GM19452 (cell line): ENCODE measurements at regions not wholly inside any gene's neighbourhood (a gene's known extent, or its start where the extent isn't known, plus 50 kb on each side); places are given as distances from the start of the nearest gene placed in this dataset.

Experiments
- ATAC-seq: cut with Tn5 transposase; IDR thresholded peaks from one replicate; pipeline ENCODE4 v1.9.1; 2021; ENCODE audit not compliant: unreplicated experiment

DNA sequence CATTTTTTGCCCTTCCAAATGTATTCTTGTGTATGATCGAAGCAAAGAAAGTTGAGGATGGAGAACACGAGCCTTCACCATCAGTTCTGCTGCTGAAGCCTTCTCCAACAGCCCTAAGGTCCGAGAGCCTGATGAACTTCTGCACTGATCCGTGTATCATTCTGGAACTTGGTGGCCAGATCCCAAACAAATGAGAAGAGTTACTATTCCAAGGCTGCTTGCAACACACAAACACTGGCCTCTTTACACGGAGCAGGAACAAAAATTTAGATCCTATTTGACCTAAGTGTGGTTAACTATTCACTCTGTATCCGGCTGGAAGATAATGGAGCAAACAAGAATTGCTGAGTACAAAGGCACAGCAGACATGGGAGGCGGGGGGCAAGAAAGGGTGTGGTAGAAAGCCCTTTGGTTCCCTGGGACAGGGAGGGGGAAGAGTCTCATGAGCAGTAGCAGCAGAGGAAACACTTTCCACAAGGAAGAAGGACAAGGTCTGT is 282.9 kb downstream of the SOX9 start:
- ATAC-seq, result no peak

DNA sequence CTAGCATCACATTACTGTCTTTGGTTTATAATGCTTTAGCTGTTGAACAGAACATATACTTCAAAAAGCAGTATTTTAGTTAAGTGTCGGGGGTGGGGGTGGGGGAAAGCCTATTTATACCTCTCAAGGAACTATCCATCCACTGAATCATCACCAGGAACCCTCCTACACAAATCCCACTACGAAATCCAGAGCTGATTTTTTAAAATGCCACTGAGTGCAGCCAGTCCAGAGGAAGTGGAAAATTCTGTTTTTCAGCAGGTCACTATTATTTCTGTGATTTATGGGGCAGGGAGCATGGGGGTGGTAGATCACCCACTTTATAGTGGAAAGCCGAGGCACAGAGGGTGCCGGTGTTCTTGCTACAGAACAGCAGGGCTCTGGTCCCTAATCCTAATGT is 284.1 kb downstream of the SOX9 start:
- ATAC-seq, result no peak

DNA sequence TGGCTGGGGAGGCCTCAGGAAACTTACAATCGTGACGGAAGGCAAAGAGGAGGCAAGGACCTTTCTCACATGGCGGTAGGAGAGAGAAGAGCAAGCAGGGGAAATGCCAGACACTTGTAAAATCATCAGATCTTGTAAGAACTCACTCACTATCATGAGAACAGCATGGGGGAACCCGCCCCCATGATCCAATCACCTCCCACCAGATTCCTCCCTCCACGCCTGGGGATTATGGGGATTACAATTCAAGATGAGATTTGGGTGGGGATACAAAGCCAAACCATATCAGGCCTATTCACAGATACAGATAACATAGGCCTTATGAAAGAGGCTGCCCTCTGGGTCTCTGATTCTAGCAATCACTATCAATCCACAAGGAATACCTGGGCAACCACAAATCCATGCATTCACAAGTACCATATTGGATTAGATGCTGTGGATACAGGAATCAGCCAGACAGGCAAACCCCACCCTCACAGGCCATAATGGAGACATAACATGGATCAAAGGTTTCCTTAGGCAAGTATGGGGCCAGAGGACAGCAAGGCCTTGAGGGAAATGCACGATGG is 284.9 kb downstream of the SOX9 start:
- no peak for ATAC-seq

DNA sequence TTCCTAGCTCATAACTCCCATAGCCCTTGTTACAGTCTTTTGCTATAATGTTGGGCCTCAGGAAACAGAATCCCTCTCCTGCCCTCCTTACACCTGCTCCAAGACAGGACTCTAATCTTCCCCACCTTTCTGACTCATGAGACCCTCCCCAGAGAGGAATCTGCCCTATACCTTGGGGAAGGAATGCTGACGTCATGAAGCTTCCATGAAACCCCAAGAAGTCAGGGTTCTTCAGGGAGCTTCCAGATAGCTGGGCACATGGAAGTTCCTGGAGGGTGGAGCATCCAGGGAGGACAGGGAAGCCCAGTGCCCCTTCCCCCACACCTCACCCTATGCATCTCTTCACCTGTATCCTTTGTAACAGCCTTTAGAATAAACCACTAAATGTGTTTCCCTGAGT is 285.7 kb downstream of the SOX9 start:
- no peak for ATAC-seq

DNA sequence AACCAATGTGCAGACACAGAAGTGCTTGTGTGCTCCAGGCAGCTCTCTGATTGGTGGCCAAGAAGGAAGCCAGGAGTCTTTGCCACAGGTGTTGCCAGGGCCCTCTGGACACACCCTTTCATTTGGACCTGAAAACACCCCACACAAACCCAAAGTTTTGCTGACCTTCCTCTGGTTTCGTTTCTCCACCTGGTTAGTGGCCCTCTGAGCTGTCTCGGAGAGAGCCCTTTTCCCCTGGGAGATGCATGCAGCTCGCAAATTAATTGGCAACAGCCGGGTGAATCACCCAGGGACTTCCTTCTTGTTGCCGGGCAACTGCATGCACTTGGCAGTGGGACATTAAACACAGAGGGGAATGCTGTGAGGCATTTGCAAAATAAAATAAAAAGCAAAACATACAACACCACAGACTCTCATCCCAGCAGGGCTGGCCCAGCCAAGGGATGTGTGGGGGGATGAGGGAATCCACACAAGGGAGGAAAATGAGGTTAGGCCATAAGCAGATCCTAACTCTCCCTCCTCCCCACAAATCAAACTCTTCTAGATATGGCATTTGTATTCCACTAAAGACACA is 286.6 kb downstream of the SOX9 start:
- ATAC-seq, result peak; percentile 79

DNA sequence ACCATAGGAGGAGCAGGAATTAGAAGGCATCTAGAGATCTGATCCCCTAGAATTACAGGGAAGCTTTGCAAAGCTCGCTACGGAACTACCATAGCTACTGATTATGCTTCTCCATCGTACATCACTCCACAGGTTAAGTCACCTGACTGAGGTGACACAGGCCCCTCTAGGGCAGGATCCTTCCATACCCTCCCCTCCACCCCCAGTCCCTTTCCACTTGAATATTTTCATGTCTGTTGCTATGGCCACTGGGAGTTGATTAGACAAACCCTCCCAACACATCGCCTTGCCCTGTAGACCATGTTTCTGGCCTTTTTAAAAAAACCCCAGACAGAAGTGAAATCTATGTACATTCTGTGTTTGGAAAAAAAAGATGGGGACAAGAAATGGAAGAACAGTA is 287.1 kb downstream of the SOX9 start:
- no peak for ATAC-seq

DNA sequence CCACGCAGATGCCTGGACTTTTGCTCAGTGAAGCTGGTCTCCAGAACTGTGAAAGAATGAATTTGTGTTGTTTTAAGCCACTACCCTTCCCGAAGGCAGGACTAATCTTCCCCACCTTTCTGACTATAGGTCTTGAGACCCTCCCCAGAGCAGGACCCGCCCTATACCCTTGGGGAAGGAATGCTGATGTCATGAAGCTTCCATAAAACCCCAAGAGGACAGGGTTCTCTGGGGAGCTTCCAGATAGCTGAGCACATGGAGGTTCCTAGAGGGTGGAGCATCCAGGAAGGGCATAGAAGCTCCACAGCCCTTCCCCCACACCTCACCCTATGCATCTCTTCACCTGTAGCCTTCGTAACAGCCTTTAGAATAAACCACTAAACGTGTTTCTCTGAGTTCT is 287.8 kb downstream of the SOX9 start:
- ATAC-seq, result no peak

DNA sequence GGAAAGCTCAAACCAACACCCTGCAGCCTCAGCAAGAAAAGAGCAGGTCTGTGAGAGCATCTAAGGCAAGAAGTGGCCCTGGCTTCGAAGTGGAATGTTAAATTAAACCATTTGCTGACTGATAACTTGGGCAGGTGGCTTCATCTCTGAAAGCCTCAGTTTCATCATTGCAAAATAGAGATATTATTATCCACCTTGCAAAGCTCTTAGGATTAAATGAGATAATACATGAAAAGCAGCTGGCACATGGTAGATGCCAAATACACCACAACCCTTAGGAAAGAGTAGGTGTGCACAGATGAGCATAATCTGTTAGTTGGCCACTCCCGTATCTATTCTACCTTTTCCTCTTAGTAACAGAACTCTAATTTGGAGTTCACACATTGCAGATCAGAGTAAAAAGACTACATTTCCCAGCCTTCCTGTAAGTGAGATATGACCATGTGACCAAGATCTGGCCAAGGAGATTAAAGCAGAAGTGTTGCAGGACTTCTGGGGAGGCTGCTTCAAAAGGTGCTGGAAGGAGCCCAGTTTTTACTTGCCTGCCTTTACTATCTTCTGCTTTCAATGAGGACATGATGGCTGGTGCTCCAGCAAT is 288.7 kb downstream of the SOX9 start:
- no peak for ATAC-seq

DNA sequence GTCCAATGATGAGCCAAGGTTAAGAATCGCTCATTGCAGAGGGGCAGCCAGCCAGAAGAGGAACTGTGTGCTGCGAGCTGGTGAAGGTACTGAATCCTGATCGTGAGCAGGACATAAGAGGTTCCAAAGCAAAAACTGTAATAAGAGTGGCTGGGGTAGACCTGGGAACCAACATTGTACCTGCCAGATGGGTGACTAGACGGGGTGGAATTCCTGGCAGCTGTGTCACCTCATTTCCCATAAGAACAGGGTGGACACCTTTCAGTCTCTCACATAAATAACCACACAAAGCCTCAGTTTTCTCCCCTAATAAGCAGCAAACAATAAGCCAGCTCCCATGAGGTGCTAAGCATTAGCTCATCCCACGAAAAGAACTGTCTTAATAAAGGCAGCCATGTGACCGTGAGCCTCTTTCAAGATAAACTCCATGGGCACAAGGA is 290.3 kb downstream of the SOX9 start:
- no peak for ATAC-seq

DNA sequence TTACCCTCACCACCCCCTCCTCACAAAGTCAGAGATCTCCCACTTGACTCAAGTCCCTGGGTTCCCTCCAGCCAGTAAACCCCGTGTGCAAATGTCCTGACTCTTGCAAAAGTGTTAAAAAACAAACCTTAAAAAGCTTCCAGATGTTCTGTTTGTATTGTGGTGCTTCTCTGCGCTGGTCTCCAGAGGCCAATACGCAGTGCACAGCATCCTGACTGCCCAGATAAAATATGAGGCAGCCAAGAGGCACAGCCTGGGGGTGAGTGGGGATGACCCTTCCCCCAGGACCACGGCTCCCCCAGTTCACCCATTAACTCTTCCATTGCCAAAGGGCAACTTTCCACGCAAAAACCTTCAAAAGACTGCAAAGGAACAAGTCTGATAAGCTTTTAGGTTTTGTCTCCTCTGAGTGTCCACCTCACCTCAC is 291.8 kb downstream of the SOX9 start:
- no peak for ATAC-seq

DNA sequence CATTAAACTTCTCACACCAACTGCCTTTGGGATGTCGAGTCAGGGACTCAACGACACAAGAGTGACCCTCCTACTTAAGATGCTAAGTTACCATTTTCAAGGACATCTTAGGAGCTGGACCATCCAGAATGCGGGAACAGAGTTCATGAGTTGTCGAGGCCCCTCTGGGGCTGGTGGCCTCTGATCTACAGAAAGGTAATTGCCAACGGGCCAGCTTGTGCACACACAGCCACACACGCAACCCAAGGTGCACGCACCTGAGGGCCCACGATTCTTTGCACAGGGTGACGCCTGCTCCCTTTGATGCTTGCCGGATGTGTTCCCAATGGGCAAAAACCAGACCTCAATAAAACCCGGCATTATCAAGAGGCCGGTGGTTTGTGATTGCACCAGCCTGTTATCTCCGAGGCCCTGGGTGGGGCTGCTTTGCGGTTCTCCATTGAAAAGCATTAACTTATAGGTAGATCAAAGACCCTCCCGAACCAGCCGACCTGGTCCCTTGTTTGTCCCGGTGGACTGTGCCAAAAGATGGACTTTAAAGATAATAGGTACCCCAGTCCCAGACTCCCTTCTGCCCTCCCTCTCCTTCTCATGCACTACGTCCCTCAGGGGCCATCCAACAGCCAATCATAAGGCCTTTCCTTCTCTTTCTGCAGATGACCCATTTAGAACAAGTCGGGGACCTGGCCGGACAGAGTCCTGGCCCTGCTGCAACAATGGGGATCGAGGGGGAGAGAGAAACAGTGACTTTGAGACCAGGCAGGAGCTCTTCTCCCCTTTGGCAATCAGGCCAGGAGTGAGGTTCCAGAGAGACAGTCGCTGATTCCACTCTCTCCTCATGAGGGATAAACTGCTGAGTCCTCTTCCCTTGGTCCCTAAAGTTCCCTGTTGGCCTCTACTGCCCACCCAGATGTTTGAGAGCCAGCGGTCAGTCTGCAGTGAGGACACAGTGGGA is 292.5 kb downstream of the SOX9 start:
- ATAC-seq, result no peak

DNA sequence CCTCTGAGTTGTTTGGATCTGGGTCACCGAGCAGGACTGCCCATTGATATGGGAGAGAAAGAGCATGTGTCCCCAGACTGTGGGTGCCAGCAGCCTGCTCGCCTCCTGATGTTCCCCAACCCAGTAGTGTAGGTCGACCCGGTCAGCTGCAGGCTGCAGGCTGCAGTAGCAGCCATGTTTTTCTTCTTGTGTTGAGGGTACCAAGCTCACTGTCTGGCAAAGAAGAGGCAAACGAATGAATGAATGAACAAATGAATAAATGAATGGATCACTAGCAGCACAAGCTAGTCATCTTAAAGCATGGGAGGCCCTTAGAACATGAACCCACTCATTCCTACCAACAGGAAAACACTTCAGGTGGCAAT is 293.2 kb downstream of the SOX9 start:
- ATAC-seq, result no peak

DNA sequence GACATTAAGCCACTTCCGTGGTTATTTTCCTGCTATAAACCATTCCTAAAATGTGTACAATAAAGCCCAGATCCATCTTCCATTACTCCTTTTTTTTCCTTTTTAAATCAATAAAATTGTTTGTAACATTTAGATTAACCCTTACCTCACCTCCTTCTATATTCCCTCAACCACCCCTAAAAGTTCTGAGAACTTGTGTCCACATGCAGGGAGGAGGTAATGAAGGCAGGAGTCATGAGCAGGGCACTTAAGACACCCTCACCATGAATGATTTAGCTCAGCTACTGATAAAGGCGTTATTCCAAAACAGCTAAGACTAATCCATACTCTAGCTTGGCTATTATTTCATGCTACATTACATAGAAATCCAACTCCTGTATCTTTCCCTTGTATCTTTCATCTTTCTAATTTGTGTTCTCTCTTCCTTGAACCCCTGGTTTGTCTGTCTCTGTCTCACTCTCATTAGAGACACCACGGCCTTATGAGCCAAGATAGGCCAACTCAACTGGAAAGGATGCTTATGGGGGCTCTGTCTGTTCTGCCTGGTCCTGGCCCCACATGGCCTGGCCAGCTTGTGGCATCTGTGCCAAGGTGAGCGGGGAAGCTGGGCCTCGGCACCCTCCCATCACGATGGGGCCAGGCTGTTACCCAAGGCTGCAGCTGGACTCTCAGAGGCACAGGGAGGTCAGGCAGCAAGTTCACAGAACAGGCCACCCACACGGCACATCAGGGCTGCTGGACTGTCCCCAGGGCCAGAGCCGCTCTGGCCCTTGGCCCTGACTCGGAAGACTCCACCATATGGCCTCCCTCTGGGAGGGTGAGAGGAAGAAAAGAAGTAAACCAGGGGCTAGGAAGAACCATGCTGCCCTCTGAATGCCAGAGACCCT is 294.4 kb downstream of the SOX9 start:
- no peak for ATAC-seq

DNA sequence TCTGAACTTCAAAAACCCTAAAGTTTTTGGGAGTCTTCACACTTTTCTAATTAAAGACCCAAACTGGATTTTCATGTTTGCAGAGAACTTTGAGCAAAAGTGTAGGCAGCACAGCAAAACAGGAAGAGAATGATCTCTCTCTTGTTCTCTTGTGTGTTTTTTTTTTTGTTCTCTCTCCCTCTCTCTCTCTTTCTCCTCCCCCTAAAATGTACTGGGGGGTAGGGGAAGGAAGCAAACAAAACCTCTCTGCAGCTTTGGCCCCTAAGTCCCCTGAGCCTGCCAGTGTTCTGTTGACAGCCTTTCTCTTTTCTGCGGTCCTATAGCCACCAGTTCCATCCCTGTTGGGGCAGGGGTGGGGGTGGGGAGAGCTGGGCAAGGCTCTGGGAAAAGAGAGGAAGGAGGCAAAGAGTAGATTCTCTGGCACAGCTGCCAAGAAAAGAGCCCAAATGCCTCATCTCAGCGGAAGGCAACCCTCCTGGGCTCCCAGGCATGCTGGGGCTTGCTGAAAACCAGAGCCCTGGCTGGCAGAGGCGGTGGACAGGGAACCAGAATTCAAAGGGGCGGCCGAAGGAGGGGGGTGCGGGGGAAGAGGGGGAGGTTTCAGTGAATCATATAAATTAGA is 295.3 kb downstream of the SOX9 start:
- no peak for ATAC-seq

DNA sequence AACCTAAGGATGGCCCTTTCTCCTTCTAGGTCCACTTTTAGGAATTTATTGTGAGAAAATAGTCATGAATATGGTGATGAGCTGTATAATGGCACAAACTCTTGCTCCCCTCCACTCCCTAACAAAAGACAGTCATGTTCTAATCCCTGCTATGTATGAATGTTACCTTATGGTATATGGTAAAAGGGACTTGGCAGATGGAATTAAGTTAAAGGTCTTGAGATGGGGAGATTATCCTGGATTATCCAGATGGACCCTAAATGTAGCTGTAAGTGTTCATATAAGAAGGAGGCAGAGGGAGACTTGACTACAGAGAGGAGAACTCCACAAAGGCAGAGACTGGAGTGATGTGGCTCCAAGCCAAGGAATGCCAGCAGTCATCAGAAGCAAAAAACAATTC is 296.1 kb downstream of the SOX9 start:
- no peak for ATAC-seq

DNA sequence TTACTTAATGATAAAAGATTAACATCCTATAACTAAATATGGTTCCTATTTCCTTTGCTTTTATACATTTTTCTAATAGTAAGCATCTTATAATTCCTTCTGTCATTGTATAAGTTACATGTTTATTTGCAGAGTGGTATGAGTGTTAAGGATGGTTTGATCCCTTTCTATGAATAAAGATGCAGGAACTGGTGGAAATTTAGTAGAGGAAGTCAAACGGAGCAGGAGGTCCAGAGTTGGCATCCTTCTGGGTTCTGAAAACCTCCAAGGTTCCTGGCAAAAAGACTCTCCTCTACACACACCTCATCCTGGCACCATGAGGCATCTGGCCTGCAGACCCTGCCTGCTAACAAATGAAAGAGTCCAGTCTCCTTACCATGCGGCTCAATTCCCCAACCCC is 296.8 kb downstream of the SOX9 start:
- ATAC-seq, result no peak

DNA sequence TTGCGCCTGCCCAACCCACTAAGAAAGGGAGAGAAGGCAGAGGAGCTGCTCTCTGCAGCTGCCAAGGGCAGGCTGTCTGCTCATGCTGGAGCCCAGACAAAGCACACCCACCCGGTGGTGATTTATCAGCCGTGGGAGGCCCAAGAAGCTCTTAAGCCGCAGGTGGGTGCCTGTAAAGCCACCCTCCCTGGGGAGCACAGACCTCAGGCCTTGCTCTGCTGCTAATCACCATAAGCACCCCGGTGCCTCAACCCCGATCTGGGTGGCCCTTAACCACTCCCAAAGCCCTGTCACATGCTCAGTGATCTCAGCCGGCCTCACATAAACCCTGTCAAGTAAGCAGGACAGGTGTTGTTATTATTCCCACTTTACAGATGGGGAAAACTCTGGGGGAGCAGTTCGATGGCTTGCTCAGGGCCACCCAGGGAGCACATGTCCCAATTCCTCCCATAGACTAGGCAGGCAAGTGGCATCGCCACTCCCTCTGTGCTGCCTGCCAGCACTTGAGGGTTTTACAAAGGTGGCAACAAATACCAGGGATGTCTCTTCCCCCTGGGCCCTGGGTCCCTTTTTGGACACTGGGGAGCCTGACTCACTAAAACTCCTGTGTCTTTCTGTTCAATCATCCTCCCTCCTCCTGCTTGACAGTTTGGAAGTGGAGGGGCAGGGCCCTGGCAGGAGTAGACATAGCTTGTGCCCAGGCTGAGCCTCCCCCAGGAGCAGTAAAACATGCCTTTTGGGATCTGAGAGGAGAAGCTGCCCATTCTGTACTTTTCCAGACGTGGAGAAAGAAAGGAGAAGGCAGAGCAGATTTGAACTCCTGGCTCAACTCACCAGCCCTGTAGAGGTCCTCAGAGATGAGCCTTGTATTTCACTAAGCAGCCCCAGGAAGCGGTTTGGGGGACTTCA is 299.3 kb downstream of the SOX9 start:
- peak; percentile 51 for ATAC-seq

DNA sequence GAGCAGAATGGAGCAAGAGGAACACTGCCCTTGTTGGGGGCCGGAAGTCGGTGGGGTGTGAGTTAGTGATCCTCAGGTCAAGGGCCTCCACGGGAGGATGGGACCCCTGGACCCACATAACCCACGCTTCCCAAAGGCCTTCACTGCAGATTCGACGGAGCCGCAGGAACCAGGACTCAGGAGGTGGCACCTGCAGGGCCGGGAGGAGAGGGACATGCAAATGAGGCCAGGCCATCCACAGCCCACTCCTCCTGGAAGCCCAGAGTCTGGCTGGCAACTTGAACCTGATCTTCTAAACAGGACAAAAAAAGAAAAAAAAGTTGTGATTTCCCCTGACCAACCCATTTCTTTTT is 299.9 kb downstream of the SOX9 start:
- ATAC-seq, result no peak
